H9 (cell line): ENCODE measurements at regions not wholly inside any gene's neighbourhood (a gene's known extent, or its start where the extent isn't known, plus 50 kb on each side); places are given as distances from the start of the nearest gene placed in this dataset.
"Not testable (repeated sequence)": the region's sequence is repeated elsewhere in the genome, so short reads cannot be mapped to it uniquely, and the experiment has no call there.

Source experiments
- DNase-seq: peaks from one replicate; pipeline ENCODE4 v3.0.0-alpha.2; 2017
- H2AFZ ChIP-seq: one replicate; pipeline ENCODE4 v1.6.1; 2013; ENCODE audit warnings: mild to moderate bottlenecking, low read length, control low read depth, moderate library complexity
- H2AK5ac ChIP-seq: 2 replicates; pipeline ENCODE4 v1.6.1; 2013; ENCODE audit warnings: low read length, control low read depth, mixed read lengths; ENCODE audit not compliant: insufficient read length
- H2BK120ac ChIP-seq: one replicate; pipeline ENCODE4 v1.6.1; 2013; ENCODE audit warnings: low read depth, mild to moderate bottlenecking, low read length, control low read depth, inconsistent platforms; ENCODE audit not compliant: poor library complexity, severe bottlenecking
- H2BK12ac ChIP-seq: 2 replicates; pipeline ENCODE4 v1.6.1; 2013; ENCODE audit warnings: low read length, control low read depth, mixed read lengths, low read depth; ENCODE audit not compliant: insufficient read length
- H2BK15ac ChIP-seq: 2 replicates; pipeline ENCODE4 v1.6.1; 2013; ENCODE audit warnings: low read depth, low read length, control low read depth
- H2BK20ac ChIP-seq: one replicate; pipeline ENCODE4 v1.6.1; 2013; ENCODE audit warnings: low read depth, mild to moderate bottlenecking, low read length, control low read depth, inconsistent platforms; ENCODE audit not compliant: poor library complexity, severe bottlenecking
- H2BK5ac ChIP-seq: 2 replicates; pipeline ENCODE4 v1.6.1; 2013; ENCODE audit warnings: low read length, control low read depth, mixed read lengths; ENCODE audit not compliant: insufficient read length
- H3K14ac ChIP-seq: 2 replicates; pipeline ENCODE4 v1.6.1; 2013; ENCODE audit warnings: low read length, control low read depth; ENCODE audit not compliant: insufficient read depth
- H3K18ac ChIP-seq: 2 replicates; pipeline ENCODE4 v1.6.1; 2013; ENCODE audit warnings: low read depth, mild to moderate bottlenecking, mixed read lengths, low read length, control low read depth; ENCODE audit not compliant: insufficient read length
- H3K23ac ChIP-seq: 2 replicates; pipeline ENCODE4 v1.6.1; 2013; ENCODE audit warnings: low read length, control low read depth, mixed read lengths, low read depth; ENCODE audit not compliant: insufficient read length
- H3K23me2 ChIP-seq: 2 replicates; pipeline ENCODE4 v1.6.1; 2013; ENCODE audit warnings: low read depth, mild to moderate bottlenecking, mixed read lengths, low read length, control low read depth; ENCODE audit not compliant: insufficient read length, poor library complexity, severe bottlenecking
- H3K27ac ChIP-seq: 2 replicates; pipeline ENCODE4 v1.5.1; 2013; ENCODE audit warnings: low read length, control low read depth, mixed read lengths, low read depth; ENCODE audit not compliant: insufficient read length
- H3K27me3 ChIP-seq: 2 replicates; pipeline ENCODE4 v1.6.1; 2013; ENCODE audit warnings: low read length, control low read depth, inconsistent platforms; ENCODE audit not compliant: insufficient read depth
- H3K4ac ChIP-seq: 2 replicates; pipeline ENCODE4 v1.6.1; 2013; ENCODE audit warnings: low read depth, mild to moderate bottlenecking, control low read depth, inconsistent platforms, low read length, moderate library complexity
- H3K4me1 ChIP-seq: 2 replicates; pipeline ENCODE4 v1.6.1; 2013; ENCODE audit warnings: low read length, control low read depth, inconsistent platforms; ENCODE audit not compliant: insufficient read depth
- H3K4me2 ChIP-seq: 2 replicates; pipeline ENCODE4 v1.6.1; 2013; ENCODE audit warnings: low read length, control low read depth, mixed read lengths; ENCODE audit not compliant: insufficient read length, insufficient read depth
- H3K56ac ChIP-seq: 2 replicates; pipeline ENCODE4 v1.6.1; 2013; ENCODE audit warnings: low read depth, mild to moderate bottlenecking, mixed read lengths, low read length, control low read depth; ENCODE audit not compliant: insufficient read length
- H3K79me1 ChIP-seq: 2 replicates; pipeline ENCODE4 v1.6.1; 2013; ENCODE audit warnings: low read depth, mild to moderate bottlenecking, moderate library complexity, low read length, control low read depth, inconsistent platforms; ENCODE audit not compliant: insufficient read depth, poor library complexity, severe bottlenecking
- H3K79me2 ChIP-seq: 2 replicates; pipeline ENCODE4 v1.6.1; 2013; ENCODE audit warnings: low read length, control low read depth, inconsistent platforms; ENCODE audit not compliant: insufficient read depth
- H3K9ac ChIP-seq: 2 replicates; pipeline ENCODE4 v1.6.1; 2013; ENCODE audit warnings: low read length, control low read depth, mixed read lengths; ENCODE audit not compliant: insufficient read length; ENCODE audit errors: extremely low read depth
- H3K9me3 ChIP-seq: one replicate; pipeline ENCODE4 v1.6.1; 2013; ENCODE audit warnings: low read depth, low read length, inconsistent platforms; ENCODE audit not compliant: control insufficient read depth
- H3T11ph ChIP-seq: one replicate; pipeline ENCODE4 v1.6.1; 2013; ENCODE audit warnings: mild to moderate bottlenecking, low read length, control low read depth, inconsistent platforms
- H4K20me1 ChIP-seq: one replicate; pipeline ENCODE4 v1.6.1; 2013; ENCODE audit not compliant: control insufficient read depth, insufficient read length, insufficient read depth
- H4K5ac ChIP-seq: 2 replicates; pipeline ENCODE4 v1.6.1; 2013; ENCODE audit warnings: low read depth, mild to moderate bottlenecking, mixed read lengths, low read length, control low read depth; ENCODE audit not compliant: insufficient read length
- H4K8ac ChIP-seq: replicated peaks from 2 replicates; pipeline ENCODE4 v1.6.1; 2013; ENCODE audit warnings: low read length, control low read depth, mixed read lengths, low read depth; ENCODE audit not compliant: insufficient read length
- H4K91ac ChIP-seq: 2 replicates; pipeline ENCODE4 v1.6.1; 2013; ENCODE audit warnings: low read depth, mild to moderate bottlenecking, moderate library complexity, mixed read lengths, low read length, control low read depth; ENCODE audit not compliant: insufficient read length
- H3K27ac Mint-ChIP-seq, 3 experiments: 2 replicates in 2 of 3; 3 replicates in 1 of 3; pipeline ENCODE4 v1.8.0; 2020 to 2021; ENCODE audit warnings: mixed read lengths in 3 of 3, mild to moderate bottlenecking in 1 of 3, moderate library complexity in 1 of 3
- H3K27me3 Mint-ChIP-seq: 2 replicates; pipeline ENCODE4 v1.8.0; 2021; ENCODE audit warnings: low read depth, mild to moderate bottlenecking, moderate library complexity, mixed read lengths
- H3K36me3 Mint-ChIP-seq, 3 experiments: 2 replicates in 2 of 3; 3 replicates in 1 of 3; pipeline ENCODE4 v1.8.0; 2020 to 2021; ENCODE audit warnings: low read depth in 3 of 3, mixed read lengths in 3 of 3; ENCODE audit not compliant: insufficient read depth in 1 of 3
- H3K4me1 Mint-ChIP-seq, 2 experiments: 2 replicates each; pipeline ENCODE4 v1.8.0; 2020; ENCODE audit warnings: mixed read lengths in 2 of 2
- H3K4me3 Mint-ChIP-seq, 2 experiments: 2 replicates in 1 of 2; 3 replicates in 1 of 2; pipeline ENCODE4 v1.8.0; 2020 to 2021; ENCODE audit warnings: mild to moderate bottlenecking in 2 of 2, mixed read lengths in 2 of 2, moderate library complexity in 1 of 2
- H3K9me3 Mint-ChIP-seq, 2 experiments: 2 replicates in 1 of 2; 3 replicates in 1 of 2; pipeline ENCODE4 v1.8.0; 2020; ENCODE audit warnings: mild to moderate bottlenecking in 2 of 2, mixed read lengths in 2 of 2, moderate library complexity in 1 of 2
- WGBS: extraction: QIAGEN DNeasy Blood & Tissue Kit; methylation state at CpG from one replicate; pipeline ENCODE4 v1.1.7; 2013; ENCODE audit warnings: missing lambda C conversion rate, low lambda C conversion rate, mixed read lengths; ENCODE audit not compliant: insufficient read length; ENCODE audit errors: extremely low coverage; 5-methylcytosine and 5-hydroxymethylcytosine counted together
- TF ChIP-seq, protein P1 (sequence below): fragments of 200-600 bp; sonication (generic); conservative IDR thresholded peaks from 3 replicates; pipeline ENCODE4 v1.8.0; 2021; ENCODE audit warnings: antibody characterized with exemption, mild to moderate bottlenecking

GRCh38 chr3:5774337-5774736 is 586.8 kb downstream of the EDEM1 start:
- TF ChIP-seq, protein P1, sequence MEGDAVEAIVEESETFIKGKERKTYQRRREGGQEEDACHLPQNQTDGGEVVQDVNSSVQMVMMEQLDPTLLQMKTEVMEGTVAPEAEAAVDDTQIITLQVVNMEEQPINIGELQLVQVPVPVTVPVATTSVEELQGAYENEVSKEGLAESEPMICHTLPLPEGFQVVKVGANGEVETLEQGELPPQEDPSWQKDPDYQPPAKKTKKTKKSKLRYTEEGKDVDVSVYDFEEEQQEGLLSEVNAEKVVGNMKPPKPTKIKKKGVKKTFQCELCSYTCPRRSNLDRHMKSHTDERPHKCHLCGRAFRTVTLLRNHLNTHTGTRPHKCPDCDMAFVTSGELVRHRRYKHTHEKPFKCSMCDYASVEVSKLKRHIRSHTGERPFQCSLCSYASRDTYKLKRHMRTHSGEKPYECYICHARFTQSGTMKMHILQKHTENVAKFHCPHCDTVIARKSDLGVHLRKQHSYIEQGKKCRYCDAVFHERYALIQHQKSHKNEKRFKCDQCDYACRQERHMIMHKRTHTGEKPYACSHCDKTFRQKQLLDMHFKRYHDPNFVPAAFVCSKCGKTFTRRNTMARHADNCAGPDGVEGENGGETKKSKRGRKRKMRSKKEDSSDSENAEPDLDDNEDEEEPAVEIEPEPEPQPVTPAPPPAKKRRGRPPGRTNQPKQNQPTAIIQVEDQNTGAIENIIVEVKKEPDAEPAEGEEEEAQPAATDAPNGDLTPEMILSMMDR = no peak
- no peak overlapping the region for H3K4me2 ChIP-seq
- Mint-ChIP-seq H3K9me3 (peaks cover 9 to 13% of the 10 kb centered on the region in 2 experiments; a peak in 4 of 5 replicates), H3K4me3 (no peak overlapping the region), H3K4me1 (no peaks in the 10 kb centered on the region), H3K36me3 (no peaks in the 10 kb centered on the region), H3K27me3 (no peaks in the 10 kb centered on the region; the same call in 1 of the 2 replicates), H3K27ac (no peak overlapping the region)
- H3T11ph ChIP-seq = no peak overlapping the region
- H3K14ac ChIP-seq = no peak overlapping the region
- no CpG with 5 or more reads among the region's 7 CpGs for WGBS
- no peak overlapping the region for H3K56ac ChIP-seq
- H3K23me2 ChIP-seq = no peaks in the 10 kb centered on the region
- H4K8ac ChIP-seq = no peak overlapping the region
- H2BK15ac ChIP-seq = no peak overlapping the region
- H2BK5ac ChIP-seq = no peak overlapping the region
- no peak overlapping the region for H3K27ac ChIP-seq
- H2BK120ac ChIP-seq = no peak overlapping the region
- H3K23ac ChIP-seq = no peak overlapping the region
- no peaks in the 10 kb centered on the region for H4K20me1 ChIP-seq
- H4K91ac ChIP-seq = no peak overlapping the region
- no peak overlapping the region for H4K5ac ChIP-seq
- H3K4ac ChIP-seq = no peak overlapping the region
- no peak overlapping the region for H3K9ac ChIP-seq
- H3K79me1 ChIP-seq = no peaks in the 10 kb centered on the region
- H2AFZ ChIP-seq = no peak overlapping the region
- DNase-seq = no peak
- H3K27me3 ChIP-seq = no peaks in the 10 kb centered on the region
- no peaks in the 10 kb centered on the region for H3K79me2 ChIP-seq
- no peak overlapping the region for H2AK5ac ChIP-seq
- H2BK12ac ChIP-seq = no peak overlapping the region
- H3K18ac ChIP-seq = no peak overlapping the region
- no peaks in the 10 kb centered on the region for H3K9me3 ChIP-seq
- no peaks in the 10 kb centered on the region for H3K4me1 ChIP-seq
- H2BK20ac ChIP-seq = no peak overlapping the region

GRCh38 chr3:5775100-5775499 is 587.6 kb downstream of the EDEM1 start:
- H3K4me2 ChIP-seq, H3K9me3 ChIP-seq, H3K79me1 ChIP-seq, H3K36me3 Mint-ChIP-seq, H4K20me1 ChIP-seq, H3K23ac ChIP-seq, H3K4me1 Mint-ChIP-seq, H4K5ac ChIP-seq, H3K4me1 ChIP-seq, H2BK5ac ChIP-seq, H2AK5ac ChIP-seq, H3K27me3 Mint-ChIP-seq, H3K9ac ChIP-seq, H2BK120ac ChIP-seq, H3K56ac ChIP-seq, H2AFZ ChIP-seq, H3K23me2 ChIP-seq, H3K18ac ChIP-seq, H3T11ph ChIP-seq, H3K79me2 ChIP-seq, H3K4ac ChIP-seq, H2BK20ac ChIP-seq, H2BK12ac ChIP-seq, H3K14ac ChIP-seq, H3K27me3 ChIP-seq, H4K91ac ChIP-seq, H3K4me3 Mint-ChIP-seq, DNase-seq, H3K27ac ChIP-seq, H4K8ac ChIP-seq, H3K27ac Mint-ChIP-seq, H2BK15ac ChIP-seq: not testable (repeated sequence)
- no CpG with 5 or more reads among the region's 3 CpGs for whole genome bisulfite sequencing
- peaks cover 9 to 13% of the 10 kb centered on the region in 2 experiments; a peak in 4 of 5 replicates for H3K9me3 Mint-ChIP-seq
